Putamen (tissue), 1 donor: ENCODE measurements at regions not wholly inside any gene's neighbourhood (a gene's known extent, or its start where the extent isn't known, plus 50 kb on each side); places are given as distances from the start of the nearest gene placed in this dataset.

Experiments used
- DNase-seq: peaks from one replicate; pipeline ENCODE4 v3.0.0-alpha.2; 2016; ENCODE audit warnings: low spot score

- DNase-seq = no peak
Observed at GRCh38 chr1:163406772-163407171, 85.0 kb downstream of the NUF2 start.

GRCh38 chr1:163408262-163408661 is 86.5 kb downstream of the NUF2 start:
- DNase-seq = no peak

- peak; percentile 59 for DNase-seq
Observed at GRCh38 chr1:163410073-163410999, 88.6 kb downstream of the NUF2 start.

GRCh38 chr1:163412221-163412620 is 90.5 kb downstream of the NUF2 start:
- DNase-seq = no peak

GRCh38 chr1:163414778-163415177 is 93.0 kb downstream of the NUF2 start:
- no peak for DNase-seq

- no peak for DNase-seq
Observed at GRCh38 chr1:163421701-163422100, 99.9 kb downstream of the NUF2 start.

- no peak for DNase-seq
Observed at GRCh38 chr1:163422738-163423404, 101.1 kb downstream of the NUF2 start.

- DNase-seq = no peak
Observed at GRCh38 chr1:163426505-163427251, 104.9 kb downstream of the NUF2 start.

GRCh38 chr1:163427279-163427678 is 105.5 kb downstream of the NUF2 start:
- no peak for DNase-seq

- no peak for DNase-seq
Observed at GRCh38 chr1:163436140-163436812, 114.5 kb downstream of the NUF2 start.

- DNase-seq = no peak
Observed at GRCh38 chr1:163439471-163439870, 117.7 kb downstream of the NUF2 start.

- no peak for DNase-seq
Observed at GRCh38 chr1:163440090-163440489, 118.3 kb downstream of the NUF2 start.

- no peak for DNase-seq
Observed at GRCh38 chr1:163442231-163442879, 120.6 kb downstream of the NUF2 start.

GRCh38 chr1:163442895-163443294 is 121.1 kb downstream of the NUF2 start:
- no peak for DNase-seq

GRCh38 chr1:163443863-163444262 is 122.1 kb downstream of the NUF2 start:
- DNase-seq = no peak

GRCh38 chr1:163444665-163445064 is 122.9 kb downstream of the NUF2 start:
- DNase-seq = no peak

GRCh38 chr1:163450986-163451385 is 129.2 kb downstream of the NUF2 start:
- DNase-seq = no peak

GRCh38 chr1:163459539-163459938 is 137.8 kb downstream of the NUF2 start:
- DNase-seq = no peak

- DNase-seq = no peak
Observed at GRCh38 chr1:163467289-163467688, 145.5 kb downstream of the NUF2 start.

- DNase-seq = no peak
Observed at GRCh38 chr1:163471779-163472650, 150.3 kb downstream of the NUF2 start.
